ENCODE measurements at regions not wholly inside any gene's neighbourhood (a gene's known extent, or its start where the extent isn't known, plus 50 kb on each side); places are given as distances from the start of the nearest gene placed in this dataset.

DNA sequence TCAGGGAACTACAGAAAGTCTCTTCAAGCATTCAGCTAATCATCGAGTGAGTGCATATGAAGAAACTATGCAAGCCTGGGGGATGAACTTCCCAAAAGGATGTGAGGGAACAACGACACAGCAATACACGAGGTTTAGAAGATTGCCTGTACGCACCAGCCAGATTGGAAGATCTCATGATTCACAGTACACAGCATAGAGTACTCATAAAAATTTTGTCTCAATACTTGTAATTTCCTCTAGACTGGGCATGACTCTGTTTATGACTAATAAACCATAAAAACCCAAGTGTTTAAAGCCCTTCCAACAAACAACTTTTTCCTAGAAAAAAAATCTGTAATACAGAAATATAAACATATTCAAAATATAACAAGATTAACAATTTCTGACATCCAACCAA, 279.7 kb downstream of the KCNJ3 start:
- TF ChIP-seq, protein P1, sequence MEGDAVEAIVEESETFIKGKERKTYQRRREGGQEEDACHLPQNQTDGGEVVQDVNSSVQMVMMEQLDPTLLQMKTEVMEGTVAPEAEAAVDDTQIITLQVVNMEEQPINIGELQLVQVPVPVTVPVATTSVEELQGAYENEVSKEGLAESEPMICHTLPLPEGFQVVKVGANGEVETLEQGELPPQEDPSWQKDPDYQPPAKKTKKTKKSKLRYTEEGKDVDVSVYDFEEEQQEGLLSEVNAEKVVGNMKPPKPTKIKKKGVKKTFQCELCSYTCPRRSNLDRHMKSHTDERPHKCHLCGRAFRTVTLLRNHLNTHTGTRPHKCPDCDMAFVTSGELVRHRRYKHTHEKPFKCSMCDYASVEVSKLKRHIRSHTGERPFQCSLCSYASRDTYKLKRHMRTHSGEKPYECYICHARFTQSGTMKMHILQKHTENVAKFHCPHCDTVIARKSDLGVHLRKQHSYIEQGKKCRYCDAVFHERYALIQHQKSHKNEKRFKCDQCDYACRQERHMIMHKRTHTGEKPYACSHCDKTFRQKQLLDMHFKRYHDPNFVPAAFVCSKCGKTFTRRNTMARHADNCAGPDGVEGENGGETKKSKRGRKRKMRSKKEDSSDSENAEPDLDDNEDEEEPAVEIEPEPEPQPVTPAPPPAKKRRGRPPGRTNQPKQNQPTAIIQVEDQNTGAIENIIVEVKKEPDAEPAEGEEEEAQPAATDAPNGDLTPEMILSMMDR (conservative IDR thresholded peaks at IDR 0.05; ENCODE audit: low read length): no peak
- TF ChIP-seq EZH2phosphoT487 (IDR thresholded peaks at IDR 0.05; ENCODE audit: borderline replicate concordance, low read depth, low read length): no peak
